Neural cell (in vitro differentiated cells): ENCODE measurements at regions not wholly inside any gene's neighbourhood (a gene's known extent, or its start where the extent isn't known, plus 50 kb on each side); places are given as distances from the start of the nearest gene placed in this dataset.

Source experiments
- H2AFZ ChIP-seq: fragments of 200-600, 300-800 bp; sonication (generic), shearing (Covaris generic); 2 replicates; pipeline ENCODE4 v1.6.0; 2014; ENCODE audit warnings: low read depth, mild to moderate bottlenecking, antibody characterized with exemption, low read length, moderate library complexity
- H3F3A ChIP-seq: fragments of 200-600 bp; shearing (Covaris generic); 2 replicates; pipeline ENCODE4 v1.6.1; 2016; ENCODE audit warnings: mild to moderate bottlenecking, moderate library complexity, mixed read lengths, antibody characterized with exemption, low read length; ENCODE audit not compliant: insufficient read depth, poor library complexity, severe bottlenecking
- H3K27ac ChIP-seq: fragments of 200-600, 300-800 bp; sonication (generic), shearing (Covaris generic); 2 replicates; pipeline ENCODE4 v1.5.1; 2014; ENCODE audit warnings: mild to moderate bottlenecking, low read length, moderate library complexity
- H3K27me3 ChIP-seq: fragments of 300-800, 200-600 bp; sonication (generic), shearing (Covaris generic); 2 replicates; pipeline ENCODE4 v1.6.0; 2014; ENCODE audit warnings: mild to moderate bottlenecking, low read depth, low read length, moderate library complexity; ENCODE audit not compliant: insufficient read depth
- H3K36me3 ChIP-seq: fragments of 300-800, 200-600 bp; sonication (generic), shearing (Covaris generic); 2 replicates; pipeline ENCODE4 v1.5.1; 2014; ENCODE audit warnings: mild to moderate bottlenecking, antibody characterized with exemption, low read length, moderate library complexity; ENCODE audit not compliant: insufficient read depth
- H3K4me2 ChIP-seq: fragments of 300-800, 200-600 bp; sonication (generic), shearing (Covaris generic); 2 replicates; pipeline ENCODE4 v1.6.0; 2014; ENCODE audit warnings: mild to moderate bottlenecking, low read length
- H3K4me3 ChIP-seq: fragments of 300-800, 200-600 bp; sonication (generic), shearing (Covaris generic); 2 replicates; pipeline ENCODE4 v1.5.1; 2014; ENCODE audit warnings: mild to moderate bottlenecking, low read length, moderate library complexity
- H3K79me2 ChIP-seq: fragments of 200-600 bp; shearing (Covaris generic); replicated peaks from 2 replicates; pipeline ENCODE4 v1.6.0; 2014; ENCODE audit warnings: mild to moderate bottlenecking, low read length, moderate library complexity; ENCODE audit not compliant: insufficient read depth
- H3K9ac ChIP-seq: fragments of 300-800, 200-600 bp; sonication (generic), shearing (Covaris generic); 2 replicates; pipeline ENCODE4 v1.6.1; 2016; ENCODE audit warnings: mild to moderate bottlenecking, low read length, mixed read lengths
- H3K9me2 ChIP-seq: fragments of 200-600 bp; shearing (Covaris generic); 2 replicates; pipeline ENCODE4 v1.6.1; 2016; ENCODE audit warnings: mild to moderate bottlenecking, low read length, mixed read lengths; ENCODE audit not compliant: insufficient read depth
- H3K9me3 ChIP-seq: fragments of 200-600, 300-800 bp; sonication (generic), shearing (Covaris generic); 2 replicates; pipeline ENCODE4 v1.6.1; 2016; ENCODE audit warnings: mild to moderate bottlenecking, mixed run types, low read length, moderate library complexity, mixed read lengths
- H4K20me1 ChIP-seq: fragments of 200-600 bp; shearing (Covaris generic); 2 replicates; pipeline ENCODE4 v1.6.1; 2016; ENCODE audit warnings: mild to moderate bottlenecking, mixed run types; ENCODE audit not compliant: insufficient read depth
- CTCF ChIP-seq: fragments of 450-650 bp; IDR thresholded peaks from 2 replicates; pipeline ENCODE4 v1.5.1; 2014; ENCODE audit warnings: antibody characterized with exemption, mild to moderate bottlenecking, moderate library complexity; ENCODE audit not compliant: poor library complexity, severe bottlenecking
- EP300 ChIP-seq: fragments of 450-650 bp; conservative IDR thresholded peaks from 2 replicates; pipeline ENCODE4 v1.6.1; 2014; ENCODE audit warnings: antibody characterized with exemption, mild to moderate bottlenecking, moderate library complexity; ENCODE audit not compliant: poor library complexity, severe bottlenecking
- EZH2 ChIP-seq: fragments of 200-600, 300-800 bp; shearing (Covaris generic), sonication (generic); IDR thresholded peaks from 2 replicates; pipeline ENCODE4 v1.6.1; 2014; ENCODE audit warnings: antibody characterized with exemption, low read length, borderline replicate concordance, mild to moderate bottlenecking; ENCODE audit not compliant: insufficient read depth, poor library complexity, severe bottlenecking
- MXI1 ChIP-seq: fragments of 450-650 bp; conservative IDR thresholded peaks from 2 replicates; pipeline ENCODE4 v1.6.1; 2014; ENCODE audit warnings: antibody characterized with exemption, mild to moderate bottlenecking; ENCODE audit not compliant: poor library complexity, severe bottlenecking
- POLR2AphosphoS5 ChIP-seq: IDR thresholded peaks from 2 replicates; pipeline ENCODE4 v1.6.1; 2012
- RAD21 ChIP-seq: fragments of 450-650 bp; conservative IDR thresholded peaks from 2 replicates; pipeline ENCODE4 v1.6.1; 2014; ENCODE audit warnings: antibody characterized with exemption, mild to moderate bottlenecking, moderate library complexity
- REST ChIP-seq: IDR thresholded peaks from 2 replicates; pipeline ENCODE4 v1.6.1; 2012; ENCODE audit warnings: borderline replicate concordance
- SMC3 ChIP-seq: fragments of 450-650 bp; conservative IDR thresholded peaks from 2 replicates; pipeline ENCODE4 v1.6.1; 2014; ENCODE audit warnings: antibody characterized with exemption, mild to moderate bottlenecking, moderate library complexity; ENCODE audit not compliant: poor library complexity
- TAF1 ChIP-seq: IDR thresholded peaks from 2 replicates; pipeline ENCODE4 v1.6.1; 2012; ENCODE audit warnings: low read depth

- Histone ChIP-seq H3K9me2 (no peaks in the 10 kb centered on the region), H3K27me3 (no peaks in the 10 kb centered on the region), H3K9me3 (no peaks in the 10 kb centered on the region), H3K4me2 (no peak overlapping the region), H3K9ac (no peak overlapping the region), H3K36me3 (no peaks in the 10 kb centered on the region), H3K27ac (no peak overlapping the region), H4K20me1 (no peaks in the 10 kb centered on the region), H2AFZ (no peak overlapping the region), H3K4me3 (no peak overlapping the region), H3F3A (no peaks in the 10 kb centered on the region), H3K79me2 (no peaks in the 10 kb centered on the region)
- TF ChIP-seq REST, result no peak
- TF ChIP-seq EZH2, result no peak
- TF ChIP-seq EP300, result no peak
- TF ChIP-seq MXI1, result no peak
- TF ChIP-seq POLR2AphosphoS5, result no peak
- TF ChIP-seq TAF1, result no peak
- no peak for TF ChIP-seq RAD21
- no peak for TF ChIP-seq CTCF
- TF ChIP-seq SMC3, result no peak
Observed at GRCh38 chr16:80071964-80072456, 468.8 kb upstream of the DYNLRB2 start.

GRCh38 chr16:80066805-80067580 is 466.5 kb upstream of the MAF start:
- no peaks in the 10 kb centered on the region for H3K9me3 ChIP-seq
- H3K36me3 ChIP-seq, result no peaks in the 10 kb centered on the region
- H3K79me2 ChIP-seq, result no peaks in the 10 kb centered on the region
- H3F3A ChIP-seq, result no peaks in the 10 kb centered on the region
- no peak overlapping the region for H3K27ac ChIP-seq
- no peak overlapping the region for H2AFZ ChIP-seq
- no peaks in the 10 kb centered on the region for H4K20me1 ChIP-seq
- no peak overlapping the region for H3K9ac ChIP-seq
- no peak for TF ChIP-seq SMC3
- no peak for TF ChIP-seq RAD21
- no peak for TF ChIP-seq CTCF
- no peak for TF ChIP-seq MXI1
- no peak for TF ChIP-seq EZH2
- TF ChIP-seq POLR2AphosphoS5, result no peak
- TF ChIP-seq EP300, result no peak
- no peak for TF ChIP-seq TAF1
- no peak for TF ChIP-seq REST
- no peak overlapping the region for H3K4me3 ChIP-seq
- no peak overlapping the region for H3K4me2 ChIP-seq
- H3K27me3 ChIP-seq, result no peaks in the 10 kb centered on the region
- no peaks in the 10 kb centered on the region for H3K9me2 ChIP-seq
